NT2/D1 (cell line): ENCODE measurements at regions not wholly inside any gene's neighbourhood (a gene's known extent, or its start where the extent isn't known, plus 50 kb on each side); places are given as distances from the start of the nearest gene placed in this dataset.

ENCODE experiments used
- SUZ12 ChIP-seq: IDR thresholded peaks from 2 replicates; pipeline ENCODE4 v1.6.1; 2011; ENCODE audit not compliant: insufficient read length, insufficient read depth; ENCODE audit errors: extremely low read depth
- YY1 ChIP-seq: IDR thresholded peaks from 2 replicates; pipeline ENCODE4 v1.6.1; 2011; ENCODE audit not compliant: insufficient read length, insufficient read depth

GRCh38 chr9:13437866-13438265, 158.4 kb upstream of the MPDZ start:
- no peak for TF ChIP-seq YY1
- no peak for TF ChIP-seq SUZ12
